H1 (cell line): ENCODE measurements at regions not wholly inside any gene's neighbourhood (a gene's known extent, or its start where the extent isn't known, plus 50 kb on each side); places are given as distances from the start of the nearest gene placed in this dataset.

ENCODE experiments used
- BRCA1 ChIP-seq: IDR thresholded peaks from 2 replicates; pipeline ENCODE4 v1.6.1; 2012; ENCODE audit warnings: low read depth, low read length, improper control_type of control experiment
- GTF2F1 ChIP-seq: IDR thresholded peaks from 2 replicates; pipeline ENCODE4 v1.6.1; 2012; ENCODE audit warnings: low read depth, low read length, improper control_type of control experiment, borderline replicate concordance
- RNF2 ChIP-seq: fragments of 200-900, 300-1000 bp; sonication (generic); IDR thresholded peaks from 2 replicates; pipeline ENCODE4 v1.7.1; 2016; ENCODE audit warnings: borderline replicate concordance, low read depth, mild to moderate bottlenecking, antibody characterized with exemption, low read length; ENCODE audit not compliant: poor library complexity, severe bottlenecking; ENCODE audit errors: missing control alignments
- SAP30 ChIP-seq: fragments of 300-600 bp; sonication (generic); IDR thresholded peaks from 2 replicates; pipeline ENCODE4 v1.7.1; 2012; ENCODE audit warnings: low read length, moderate library complexity, mild to moderate bottlenecking, inconsistent platforms; ENCODE audit not compliant: insufficient read depth, insufficient replicate concordance
- SIN3A ChIP-seq, 2 experiments: IDR thresholded peaks in 1 of 2; conservative IDR thresholded peaks in 1 of 2; 2 replicates each; pipeline ENCODE4 v1.6.1; 2011 to 2012; ENCODE audit warnings: low read length in 2 of 2, improper control_type of control experiment in 1 of 2, low read depth in 1 of 2, mild to moderate bottlenecking in 1 of 2
- SP2 ChIP-seq: IDR thresholded peaks from 2 replicates; pipeline ENCODE4 v1.6.1; 2012; ENCODE audit warnings: mild to moderate bottlenecking, low read length, inconsistent platforms
- SP4 ChIP-seq: IDR thresholded peaks from 2 replicates; pipeline ENCODE4 v1.6.1; 2012; ENCODE audit warnings: low read length, inconsistent platforms
- TEAD4 ChIP-seq: IDR thresholded peaks from 2 replicates; pipeline ENCODE4 v1.6.1; 2012; ENCODE audit warnings: low read depth, low read length, inconsistent platforms, mixed read lengths
- TF ChIP-seq, protein P1 (sequence below): fragments of 300-600 bp; sonication (generic); IDR thresholded peaks from 2 replicates; pipeline ENCODE4 v1.7.1; 2012; ENCODE audit warnings: low read length, moderate library complexity, mild to moderate bottlenecking, inconsistent platforms; ENCODE audit not compliant: insufficient replicate concordance
- TF ChIP-seq, protein P2 (sequence below): IDR thresholded peaks from 2 replicates; pipeline ENCODE4 v1.6.1; 2012; ENCODE audit warnings: inconsistent platforms

DNA sequence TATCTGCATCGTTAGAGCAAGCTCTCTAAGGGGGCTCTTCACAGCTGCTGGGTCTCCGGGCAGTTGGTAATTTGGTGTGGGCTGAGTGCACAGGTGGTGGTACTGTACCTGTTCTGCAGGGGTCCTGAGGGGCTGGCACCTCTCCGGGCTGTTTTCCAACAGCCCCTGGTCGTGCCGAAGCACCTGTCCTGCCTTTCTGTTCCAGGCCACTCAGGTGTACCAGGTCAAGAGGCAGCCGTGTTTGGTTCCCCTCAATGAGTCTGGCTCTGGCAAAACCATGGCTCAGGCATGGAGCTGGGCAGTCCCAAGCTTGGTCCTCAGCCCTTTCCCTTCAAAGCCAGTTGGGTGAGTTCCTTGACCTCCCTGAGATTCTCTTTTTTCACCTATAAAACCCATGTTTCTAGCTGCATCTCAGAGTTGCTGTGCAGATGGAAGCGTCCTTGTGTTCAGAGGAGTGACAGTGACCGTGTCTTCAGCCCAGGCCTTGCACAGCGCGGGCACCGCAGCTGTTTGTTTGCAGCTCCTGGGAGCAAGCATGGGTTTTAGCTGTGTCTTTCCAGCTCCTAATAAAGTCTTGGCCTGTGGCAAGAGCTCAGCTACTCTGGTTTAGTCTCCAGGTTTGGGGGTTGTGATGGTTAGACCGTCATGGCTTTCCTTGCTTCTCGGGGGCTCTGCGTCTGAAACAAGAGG is 110.9 kb downstream of the GLI2 start (continued):
- TF ChIP-seq, protein P1, sequence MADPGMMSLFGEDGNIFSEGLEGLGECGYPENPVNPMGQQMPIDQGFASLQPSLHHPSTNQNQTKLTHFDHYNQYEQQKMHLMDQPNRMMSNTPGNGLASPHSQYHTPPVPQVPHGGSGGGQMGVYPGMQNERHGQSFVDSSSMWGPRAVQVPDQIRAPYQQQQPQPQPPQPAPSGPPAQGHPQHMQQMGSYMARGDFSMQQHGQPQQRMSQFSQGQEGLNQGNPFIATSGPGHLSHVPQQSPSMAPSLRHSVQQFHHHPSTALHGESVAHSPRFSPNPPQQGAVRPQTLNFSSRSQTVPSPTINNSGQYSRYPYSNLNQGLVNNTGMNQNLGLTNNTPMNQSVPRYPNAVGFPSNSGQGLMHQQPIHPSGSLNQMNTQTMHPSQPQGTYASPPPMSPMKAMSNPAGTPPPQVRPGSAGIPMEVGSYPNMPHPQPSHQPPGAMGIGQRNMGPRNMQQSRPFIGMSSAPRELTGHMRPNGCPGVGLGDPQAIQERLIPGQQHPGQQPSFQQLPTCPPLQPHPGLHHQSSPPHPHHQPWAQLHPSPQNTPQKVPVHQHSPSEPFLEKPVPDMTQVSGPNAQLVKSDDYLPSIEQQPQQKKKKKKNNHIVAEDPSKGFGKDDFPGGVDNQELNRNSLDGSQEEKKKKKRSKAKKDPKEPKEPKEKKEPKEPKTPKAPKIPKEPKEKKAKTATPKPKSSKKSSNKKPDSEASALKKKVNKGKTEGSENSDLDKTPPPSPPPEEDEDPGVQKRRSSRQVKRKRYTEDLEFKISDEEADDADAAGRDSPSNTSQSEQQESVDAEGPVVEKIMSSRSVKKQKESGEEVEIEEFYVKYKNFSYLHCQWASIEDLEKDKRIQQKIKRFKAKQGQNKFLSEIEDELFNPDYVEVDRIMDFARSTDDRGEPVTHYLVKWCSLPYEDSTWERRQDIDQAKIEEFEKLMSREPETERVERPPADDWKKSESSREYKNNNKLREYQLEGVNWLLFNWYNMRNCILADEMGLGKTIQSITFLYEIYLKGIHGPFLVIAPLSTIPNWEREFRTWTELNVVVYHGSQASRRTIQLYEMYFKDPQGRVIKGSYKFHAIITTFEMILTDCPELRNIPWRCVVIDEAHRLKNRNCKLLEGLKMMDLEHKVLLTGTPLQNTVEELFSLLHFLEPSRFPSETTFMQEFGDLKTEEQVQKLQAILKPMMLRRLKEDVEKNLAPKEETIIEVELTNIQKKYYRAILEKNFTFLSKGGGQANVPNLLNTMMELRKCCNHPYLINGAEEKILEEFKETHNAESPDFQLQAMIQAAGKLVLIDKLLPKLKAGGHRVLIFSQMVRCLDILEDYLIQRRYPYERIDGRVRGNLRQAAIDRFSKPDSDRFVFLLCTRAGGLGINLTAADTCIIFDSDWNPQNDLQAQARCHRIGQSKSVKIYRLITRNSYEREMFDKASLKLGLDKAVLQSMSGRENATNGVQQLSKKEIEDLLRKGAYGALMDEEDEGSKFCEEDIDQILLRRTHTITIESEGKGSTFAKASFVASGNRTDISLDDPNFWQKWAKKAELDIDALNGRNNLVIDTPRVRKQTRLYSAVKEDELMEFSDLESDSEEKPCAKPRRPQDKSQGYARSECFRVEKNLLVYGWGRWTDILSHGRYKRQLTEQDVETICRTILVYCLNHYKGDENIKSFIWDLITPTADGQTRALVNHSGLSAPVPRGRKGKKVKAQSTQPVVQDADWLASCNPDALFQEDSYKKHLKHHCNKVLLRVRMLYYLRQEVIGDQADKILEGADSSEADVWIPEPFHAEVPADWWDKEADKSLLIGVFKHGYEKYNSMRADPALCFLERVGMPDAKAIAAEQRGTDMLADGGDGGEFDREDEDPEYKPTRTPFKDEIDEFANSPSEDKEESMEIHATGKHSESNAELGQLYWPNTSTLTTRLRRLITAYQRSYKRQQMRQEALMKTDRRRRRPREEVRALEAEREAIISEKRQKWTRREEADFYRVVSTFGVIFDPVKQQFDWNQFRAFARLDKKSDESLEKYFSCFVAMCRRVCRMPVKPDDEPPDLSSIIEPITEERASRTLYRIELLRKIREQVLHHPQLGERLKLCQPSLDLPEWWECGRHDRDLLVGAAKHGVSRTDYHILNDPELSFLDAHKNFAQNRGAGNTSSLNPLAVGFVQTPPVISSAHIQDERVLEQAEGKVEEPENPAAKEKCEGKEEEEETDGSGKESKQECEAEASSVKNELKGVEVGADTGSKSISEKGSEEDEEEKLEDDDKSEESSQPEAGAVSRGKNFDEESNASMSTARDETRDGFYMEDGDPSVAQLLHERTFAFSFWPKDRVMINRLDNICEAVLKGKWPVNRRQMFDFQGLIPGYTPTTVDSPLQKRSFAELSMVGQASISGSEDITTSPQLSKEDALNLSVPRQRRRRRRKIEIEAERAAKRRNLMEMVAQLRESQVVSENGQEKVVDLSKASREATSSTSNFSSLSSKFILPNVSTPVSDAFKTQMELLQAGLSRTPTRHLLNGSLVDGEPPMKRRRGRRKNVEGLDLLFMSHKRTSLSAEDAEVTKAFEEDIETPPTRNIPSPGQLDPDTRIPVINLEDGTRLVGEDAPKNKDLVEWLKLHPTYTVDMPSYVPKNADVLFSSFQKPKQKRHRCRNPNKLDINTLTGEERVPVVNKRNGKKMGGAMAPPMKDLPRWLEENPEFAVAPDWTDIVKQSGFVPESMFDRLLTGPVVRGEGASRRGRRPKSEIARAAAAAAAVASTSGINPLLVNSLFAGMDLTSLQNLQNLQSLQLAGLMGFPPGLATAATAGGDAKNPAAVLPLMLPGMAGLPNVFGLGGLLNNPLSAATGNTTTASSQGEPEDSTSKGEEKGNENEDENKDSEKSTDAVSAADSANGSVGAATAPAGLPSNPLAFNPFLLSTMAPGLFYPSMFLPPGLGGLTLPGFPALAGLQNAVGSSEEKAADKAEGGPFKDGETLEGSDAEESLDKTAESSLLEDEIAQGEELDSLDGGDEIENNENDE, result no peak
- TF ChIP-seq RNF2 (no peak), TEAD4 (no peak), GTF2F1 (no peak), SAP30 (no peak), SIN3A (conservative IDR thresholded peaks at IDR 0.05 in 1 of 2, IDR thresholded peaks at IDR 0.05 in 1 of 2; ENCODE audit: low read depth in 1 of 2, low read length in 2 of 2) (no peak), SP2 (no peak), BRCA1 (no peak), SP4 (no peak)
- TF ChIP-seq, protein P2, sequence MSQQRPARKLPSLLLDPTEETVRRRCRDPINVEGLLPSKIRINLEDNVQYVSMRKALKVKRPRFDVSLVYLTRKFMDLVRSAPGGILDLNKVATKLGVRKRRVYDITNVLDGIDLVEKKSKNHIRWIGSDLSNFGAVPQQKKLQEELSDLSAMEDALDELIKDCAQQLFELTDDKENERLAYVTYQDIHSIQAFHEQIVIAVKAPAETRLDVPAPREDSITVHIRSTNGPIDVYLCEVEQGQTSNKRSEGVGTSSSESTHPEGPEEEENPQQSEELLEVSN, result no peak
